ENCODE measurements at regions not wholly inside any gene's neighbourhood (a gene's known extent, or its start where the extent isn't known, plus 50 kb on each side); places are given as distances from the start of the nearest gene placed in this dataset.
A peak's percentile ranks its signal among the peaks of the same experiment; 100 is the strongest.

DNA sequence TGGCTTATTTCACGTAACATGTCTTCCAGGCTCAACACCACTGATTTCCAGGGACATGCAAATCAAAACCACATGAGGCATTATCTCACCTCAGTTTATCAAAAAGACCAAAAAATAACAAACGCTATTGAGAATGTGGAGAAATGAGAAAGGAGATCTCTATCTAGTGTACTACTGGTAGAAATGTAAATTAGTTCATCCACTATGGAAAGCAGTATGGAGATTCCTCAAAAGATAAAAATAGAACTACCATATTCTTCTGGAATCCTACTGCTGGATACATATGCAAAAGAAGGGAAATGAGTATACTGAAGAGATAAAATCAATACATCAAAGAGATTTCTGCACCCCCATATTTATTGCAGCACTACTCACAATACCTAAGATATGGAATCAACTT, 329.6 kb upstream of the NDST3 start:
- WGBS (ENCODE audit: low lambda C conversion rate) = 21% methylated on average over 2 of the region's 2 CpGs
- no peaks in the 10 kb centered on the region for H3F3A ChIP-seq (replicated peaks; ENCODE audit: insufficient read depth)
- H3K36me3 ChIP-seq (replicated peaks in 1 of 2; ENCODE audit: control insufficient read depth in 1 of 2, insufficient read depth in 2 of 2, low read length in 1 of 2) = no peaks in the 10 kb centered on the region
- H3K4me3 ChIP-seq (ENCODE audit: low read depth in 2 of 2, low read length in 1 of 2) = no peak overlapping the region
- no peaks in the 10 kb centered on the region for H3K79me2 ChIP-seq (ENCODE audit: insufficient read depth)
- no peak overlapping the region for H3K9ac ChIP-seq
- ChIA-PET POLR2A (no interaction called here), CTCF (interaction anchor here (2.1 kb wide), 1 partner anchor 330 kb away, joined by 5 read pairs; the partner anchor contains the start of gene NDST3)
- no peaks in the 10 kb centered on the region for H3K9me3 ChIP-seq
- no peaks in the 10 kb centered on the region for H3K9me2 ChIP-seq
- H3K27me3 ChIP-seq (ENCODE audit: insufficient read depth) = no peaks in the 10 kb centered on the region
- no peaks in the 10 kb centered on the region for H3K4me1 ChIP-seq (ENCODE audit: control insufficient read depth in 1 of 2, insufficient read depth in 2 of 2, low read depth in 1 of 2, low read length in 1 of 2)
- H4K20me1 ChIP-seq (ENCODE audit: insufficient read depth) = no peaks in the 10 kb centered on the region
- H3K27ac ChIP-seq (ENCODE audit: low read depth in 2 of 2, low read length in 1 of 2) = no peak overlapping the region
- no peak overlapping the region for H3K4me2 ChIP-seq
- no peak for DNase-seq
- H2AFZ ChIP-seq (ENCODE audit: low read depth) = no peak overlapping the region
- no peak for TF ChIP-seq FOXJ3 (CRISPR knock-in tag; IDR thresholded peaks at IDR 0.05)
- TF ChIP-seq NFIC (IDR thresholded peaks at IDR 0.05; ENCODE audit: borderline replicate concordance) = no peak
- 0 out of 2 replicates have a peak, but pooled peaks have one; percentile 43 for TF ChIP-seq GATA2 (CRISPR knock-in tag; IDR thresholded peaks at IDR 0.05)
- TF ChIP-seq, protein P1, sequence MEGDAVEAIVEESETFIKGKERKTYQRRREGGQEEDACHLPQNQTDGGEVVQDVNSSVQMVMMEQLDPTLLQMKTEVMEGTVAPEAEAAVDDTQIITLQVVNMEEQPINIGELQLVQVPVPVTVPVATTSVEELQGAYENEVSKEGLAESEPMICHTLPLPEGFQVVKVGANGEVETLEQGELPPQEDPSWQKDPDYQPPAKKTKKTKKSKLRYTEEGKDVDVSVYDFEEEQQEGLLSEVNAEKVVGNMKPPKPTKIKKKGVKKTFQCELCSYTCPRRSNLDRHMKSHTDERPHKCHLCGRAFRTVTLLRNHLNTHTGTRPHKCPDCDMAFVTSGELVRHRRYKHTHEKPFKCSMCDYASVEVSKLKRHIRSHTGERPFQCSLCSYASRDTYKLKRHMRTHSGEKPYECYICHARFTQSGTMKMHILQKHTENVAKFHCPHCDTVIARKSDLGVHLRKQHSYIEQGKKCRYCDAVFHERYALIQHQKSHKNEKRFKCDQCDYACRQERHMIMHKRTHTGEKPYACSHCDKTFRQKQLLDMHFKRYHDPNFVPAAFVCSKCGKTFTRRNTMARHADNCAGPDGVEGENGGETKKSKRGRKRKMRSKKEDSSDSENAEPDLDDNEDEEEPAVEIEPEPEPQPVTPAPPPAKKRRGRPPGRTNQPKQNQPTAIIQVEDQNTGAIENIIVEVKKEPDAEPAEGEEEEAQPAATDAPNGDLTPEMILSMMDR (IDR thresholded peaks at IDR 0.05) = no peak

GRCh38 chr4:117740736-117741135, 293.6 kb upstream of the NDST3 start:
- no peak overlapping the region for H3K9ac ChIP-seq
- POLR2A ChIA-PET = no interaction called here

More at GRCh38 chr4:117740736-117741135, 293.6 kb upstream of the NDST3 start:
- Histone ChIP-seq H3K4me3 (ENCODE audit: low read depth in 2 of 2, low read length in 1 of 2) (no peak overlapping the region), H2AFZ (ENCODE audit: low read depth) (no peak overlapping the region), H3K27ac (ENCODE audit: low read depth in 2 of 2, low read length in 1 of 2) (no peak overlapping the region), H3K4me2 (no peak overlapping the region), H3K4me1 (ENCODE audit: control insufficient read depth in 1 of 2, insufficient read depth in 2 of 2, low read depth in 1 of 2, low read length in 1 of 2) (no peaks in the 10 kb centered on the region), H3F3A (replicated peaks; ENCODE audit: insufficient read depth) (no peaks in the 10 kb centered on the region), H3K9me2 (no peaks in the 10 kb centered on the region), H3K9me3 (no peaks in the 10 kb centered on the region), H3K79me2 (ENCODE audit: insufficient read depth) (no peaks in the 10 kb centered on the region), H3K36me3 (replicated peaks in 1 of 2; ENCODE audit: control insufficient read depth in 1 of 2, insufficient read depth in 2 of 2, low read length in 1 of 2) (no peaks in the 10 kb centered on the region), H3K27me3 (ENCODE audit: insufficient read depth) (no peaks in the 10 kb centered on the region), H4K20me1 (ENCODE audit: insufficient read depth) (no peaks in the 10 kb centered on the region)
- CTCF ChIA-PET = no interaction called here
- 19% methylated on average over 1 of the region's 1 CpG for WGBS (ENCODE audit: low lambda C conversion rate)
- DNase-seq = no peak
- TF ChIP-seq SIN3A (IDR thresholded peaks at IDR 0.05; ENCODE audit: borderline replicate concordance, low read depth, low read length) (no peak), GABPA (IDR thresholded peaks at IDR 0.05; ENCODE audit: low read depth) (no peak), USF1 (IDR thresholded peaks at IDR 0.05; ENCODE audit: borderline replicate concordance, low read depth) (no peak), SMC3 (IDR thresholded peaks at IDR 0.05; ENCODE audit: low read depth, low read length) (no peak), YY1 (IDR thresholded peaks at IDR 0.05; ENCODE audit: low read depth) (no peak), REST (IDR thresholded peaks at IDR 0.05; ENCODE audit: low read depth, low read length) (no peak), FOSL2 (IDR thresholded peaks at IDR 0.05; ENCODE audit: borderline replicate concordance, low read depth) (no peak), FOXM1 (IDR thresholded peaks at IDR 0.05; ENCODE audit: low read depth) (no peak), EP300 (IDR thresholded peaks at IDR 0.05; ENCODE audit: borderline replicate concordance in 1 of 2, low read depth in 1 of 2, low read length in 1 of 2) (no peak), MEF2A (IDR thresholded peaks at IDR 0.05; ENCODE audit: borderline replicate concordance, low read depth) (no peak), FOXJ3 (CRISPR knock-in tag; IDR thresholded peaks at IDR 0.05) (no peak), GATA2 (CRISPR knock-in tag; IDR thresholded peaks at IDR 0.05) (no peak), MXI1 (IDR thresholded peaks at IDR 0.05; ENCODE audit: low read depth, low read length) (no peak)
- TF ChIP-seq, protein P2, sequence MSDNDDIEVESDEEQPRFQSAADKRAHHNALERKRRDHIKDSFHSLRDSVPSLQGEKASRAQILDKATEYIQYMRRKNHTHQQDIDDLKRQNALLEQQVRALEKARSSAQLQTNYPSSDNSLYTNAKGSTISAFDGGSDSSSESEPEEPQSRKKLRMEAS (IDR thresholded peaks at IDR 0.05; ENCODE audit: low read depth) = no peak
- TF ChIP-seq, protein P1 (IDR thresholded peaks at IDR 0.05) = no peak
- TF ChIP-seq, protein P3, sequence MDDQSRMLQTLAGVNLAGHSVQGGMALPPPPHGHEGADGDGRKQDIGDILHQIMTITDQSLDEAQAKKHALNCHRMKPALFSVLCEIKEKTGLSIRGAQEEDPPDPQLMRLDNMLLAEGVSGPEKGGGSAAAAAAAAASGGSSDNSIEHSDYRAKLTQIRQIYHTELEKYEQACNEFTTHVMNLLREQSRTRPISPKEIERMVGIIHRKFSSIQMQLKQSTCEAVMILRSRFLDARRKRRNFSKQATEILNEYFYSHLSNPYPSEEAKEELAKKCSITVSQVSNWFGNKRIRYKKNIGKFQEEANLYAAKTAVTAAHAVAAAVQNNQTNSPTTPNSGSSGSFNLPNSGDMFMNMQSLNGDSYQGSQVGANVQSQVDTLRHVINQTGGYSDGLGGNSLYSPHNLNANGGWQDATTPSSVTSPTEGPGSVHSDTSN (IDR thresholded peaks at IDR 0.05) = no peak

Data from SK-N-SH (cell line).